ENCODE measurements at regions not wholly inside any gene's neighbourhood (a gene's known extent, or its start where the extent isn't known, plus 50 kb on each side); places are given as distances from the start of the nearest gene placed in this dataset.

DNA sequence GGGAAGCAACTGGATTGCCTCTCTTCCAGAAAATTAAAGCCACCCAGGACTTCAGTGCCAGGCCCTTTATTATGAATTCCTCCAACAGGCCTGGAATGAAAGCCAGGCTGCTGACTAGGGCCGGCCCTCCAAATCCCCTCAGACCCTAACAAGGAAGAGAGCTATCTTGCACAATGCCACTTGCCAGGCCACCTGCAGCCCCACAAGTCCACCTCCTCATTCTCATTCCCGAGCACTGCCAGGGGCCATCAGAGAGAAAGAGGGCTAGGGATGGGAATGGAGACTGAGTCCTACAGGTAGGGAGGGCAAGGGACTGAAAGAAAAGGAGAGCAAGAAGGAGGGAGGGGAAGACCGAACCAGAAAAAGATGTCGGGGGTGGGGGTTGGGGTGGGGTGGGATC lies 86.5 kb downstream of the MRPL14 start:
- TF ChIP-seq, protein P1, sequence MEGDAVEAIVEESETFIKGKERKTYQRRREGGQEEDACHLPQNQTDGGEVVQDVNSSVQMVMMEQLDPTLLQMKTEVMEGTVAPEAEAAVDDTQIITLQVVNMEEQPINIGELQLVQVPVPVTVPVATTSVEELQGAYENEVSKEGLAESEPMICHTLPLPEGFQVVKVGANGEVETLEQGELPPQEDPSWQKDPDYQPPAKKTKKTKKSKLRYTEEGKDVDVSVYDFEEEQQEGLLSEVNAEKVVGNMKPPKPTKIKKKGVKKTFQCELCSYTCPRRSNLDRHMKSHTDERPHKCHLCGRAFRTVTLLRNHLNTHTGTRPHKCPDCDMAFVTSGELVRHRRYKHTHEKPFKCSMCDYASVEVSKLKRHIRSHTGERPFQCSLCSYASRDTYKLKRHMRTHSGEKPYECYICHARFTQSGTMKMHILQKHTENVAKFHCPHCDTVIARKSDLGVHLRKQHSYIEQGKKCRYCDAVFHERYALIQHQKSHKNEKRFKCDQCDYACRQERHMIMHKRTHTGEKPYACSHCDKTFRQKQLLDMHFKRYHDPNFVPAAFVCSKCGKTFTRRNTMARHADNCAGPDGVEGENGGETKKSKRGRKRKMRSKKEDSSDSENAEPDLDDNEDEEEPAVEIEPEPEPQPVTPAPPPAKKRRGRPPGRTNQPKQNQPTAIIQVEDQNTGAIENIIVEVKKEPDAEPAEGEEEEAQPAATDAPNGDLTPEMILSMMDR (IDR thresholded peaks at IDR 0.05; ENCODE audit: insufficient read depth, low read length, poor library complexity, severe bottlenecking), result no peak
- TF ChIP-seq EZH2phosphoT487 (conservative IDR thresholded peaks at IDR 0.05; ENCODE audit: low read length), result no peak
- Histone ChIP-seq H3K4me2 (ENCODE audit: low read depth, low read length, poor library complexity, severe bottlenecking) (no peak overlapping the region), H3K36me3 (ENCODE audit: low read length) (no peaks in the 10 kb centered on the region), H3K9me3 (ENCODE audit: insufficient read depth, low read length) (no peaks in the 10 kb centered on the region; the same call in 1 of the 2 replicates), H3F3A (ENCODE audit: insufficient read depth) (no peaks in the 10 kb centered on the region), H3K4me3 (ENCODE audit: insufficient read depth, low read length, poor library complexity, severe bottlenecking) (no peak overlapping the region), H4K20me1 (ENCODE audit: low read depth, low read length) (no peaks in the 10 kb centered on the region), H3K9me2 (replicated peaks; ENCODE audit: insufficient read depth, low read length) (no peaks in the 10 kb centered on the region), H3K27me3 (ENCODE audit: low read length) (no peaks in the 10 kb centered on the region), H3K9ac (ENCODE audit: low read length) (no peak overlapping the region), H2AFZ (ENCODE audit: low read depth, low read length, severe bottlenecking) (no peak overlapping the region), H3K79me2 (ENCODE audit: insufficient read depth, low read length) (no peaks in the 10 kb centered on the region), H3K27ac (ENCODE audit: low read depth, low read length) (no peak overlapping the region)

DNA sequence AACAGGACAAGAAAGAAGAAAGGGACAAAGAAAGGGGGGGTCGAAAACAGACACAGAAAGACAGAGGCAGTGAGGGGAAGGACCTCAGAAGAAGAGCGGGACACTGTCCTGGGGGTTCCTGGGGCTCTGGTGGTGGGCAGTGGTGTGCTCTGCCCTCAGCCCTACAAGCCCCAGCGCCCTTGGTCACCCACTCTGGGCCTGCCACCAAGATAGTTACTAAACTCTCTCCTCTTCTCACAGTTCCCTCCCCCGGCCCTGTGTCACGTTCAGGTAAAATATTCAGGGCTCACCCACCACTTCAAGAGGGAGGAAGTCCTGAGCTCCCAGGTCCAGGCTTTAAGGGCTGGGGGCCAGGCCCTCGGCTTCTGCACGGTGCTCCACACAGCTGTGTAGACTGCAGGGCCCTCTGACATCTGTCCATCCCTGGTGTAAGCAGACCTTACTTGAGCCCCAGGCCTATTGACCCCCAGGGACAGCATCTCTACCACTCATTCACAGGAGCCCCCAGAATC lies 87.4 kb downstream of the MRPL14 start:
- Histone ChIP-seq H3K4me3 (ENCODE audit: insufficient read depth, low read length, poor library complexity, severe bottlenecking) (no peak overlapping the region), H4K20me1 (ENCODE audit: low read depth, low read length) (no peaks in the 10 kb centered on the region), H3K9me3 (ENCODE audit: insufficient read depth, low read length) (no peaks in the 10 kb centered on the region; the same call in 1 of the 2 replicates), H3K9me2 (replicated peaks; ENCODE audit: insufficient read depth, low read length) (no peaks in the 10 kb centered on the region), H3K79me2 (ENCODE audit: insufficient read depth, low read length) (no peaks in the 10 kb centered on the region), H3K27ac (ENCODE audit: low read depth, low read length) (no peak overlapping the region), H3F3A (ENCODE audit: insufficient read depth) (no peaks in the 10 kb centered on the region), H3K9ac (ENCODE audit: low read length) (no peak overlapping the region), H3K27me3 (ENCODE audit: low read length) (no peaks in the 10 kb centered on the region), H3K4me2 (ENCODE audit: low read depth, low read length, poor library complexity, severe bottlenecking) (no peak overlapping the region), H3K36me3 (ENCODE audit: low read length) (no peaks in the 10 kb centered on the region), H2AFZ (ENCODE audit: low read depth, low read length, severe bottlenecking) (no peak overlapping the region)
- no peak for TF ChIP-seq EZH2phosphoT487 (conservative IDR thresholded peaks at IDR 0.05; ENCODE audit: low read length)
- TF ChIP-seq, protein P1 (IDR thresholded peaks at IDR 0.05; ENCODE audit: insufficient read depth, low read length, poor library complexity, severe bottlenecking), result no peak

DNA sequence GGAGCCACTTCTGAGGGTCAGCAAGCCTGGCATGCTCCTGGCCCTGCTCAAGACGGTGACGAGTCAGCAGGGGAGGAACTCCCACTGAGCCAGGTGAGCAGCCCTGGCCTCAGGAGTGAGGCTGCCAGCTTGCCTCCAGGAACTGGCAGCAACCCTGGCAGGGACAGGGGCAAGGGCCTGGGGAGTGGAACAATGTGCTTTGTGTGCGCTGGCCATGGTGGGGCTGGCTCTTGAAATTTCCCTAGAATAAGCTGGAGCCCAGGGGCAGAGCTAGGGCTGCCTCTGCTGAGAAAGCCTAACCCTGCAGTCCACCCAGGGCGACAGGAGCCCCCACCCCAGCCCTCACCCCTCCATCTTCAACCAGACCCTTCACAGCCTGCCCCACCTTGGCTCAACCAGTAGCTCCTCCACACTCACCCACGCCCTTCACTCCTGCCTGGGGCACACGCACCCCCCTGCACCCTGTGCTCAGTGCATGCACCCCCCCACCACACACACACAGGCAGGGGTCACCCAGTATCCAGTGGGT lies 88.0 kb downstream of the MRPL14 start:
- no peaks in the 10 kb centered on the region for H3K36me3 ChIP-seq (ENCODE audit: low read length)
- no peak overlapping the region for H3K4me2 ChIP-seq (ENCODE audit: low read depth, low read length, poor library complexity, severe bottlenecking)
- H3K4me3 ChIP-seq (ENCODE audit: insufficient read depth, low read length, poor library complexity, severe bottlenecking), result no peak overlapping the region
- H3K79me2 ChIP-seq (ENCODE audit: insufficient read depth, low read length), result no peaks in the 10 kb centered on the region
- H3K9ac ChIP-seq (ENCODE audit: low read length), result no peak overlapping the region
- H3K9me3 ChIP-seq (ENCODE audit: insufficient read depth, low read length), result no peaks in the 10 kb centered on the region
- H3F3A ChIP-seq (ENCODE audit: insufficient read depth), result no peaks in the 10 kb centered on the region
- TF ChIP-seq EZH2phosphoT487 (conservative IDR thresholded peaks at IDR 0.05; ENCODE audit: low read length), result no peak
- TF ChIP-seq, protein P1 (IDR thresholded peaks at IDR 0.05; ENCODE audit: insufficient read depth, low read length, poor library complexity, severe bottlenecking), result no peak
- H4K20me1 ChIP-seq (ENCODE audit: low read depth, low read length), result no peaks in the 10 kb centered on the region
- H3K27me3 ChIP-seq (ENCODE audit: low read length), result no peaks in the 10 kb centered on the region
- H2AFZ ChIP-seq (ENCODE audit: low read depth, low read length, severe bottlenecking), result no peak overlapping the region
- no peak overlapping the region for H3K27ac ChIP-seq (ENCODE audit: low read depth, low read length)
- H3K9me2 ChIP-seq (replicated peaks; ENCODE audit: insufficient read depth, low read length), result no peaks in the 10 kb centered on the region

Measured in SU-DHL-6 (cell line).